GM06990 (cell line): ENCODE measurements at regions not wholly inside any gene's neighbourhood (a gene's known extent, or its start where the extent isn't known, plus 50 kb on each side); places are given as distances from the start of the nearest gene placed in this dataset.

Experiments
- DNase-seq: peaks from one replicate; pipeline ENCODE4 v3.0.0-alpha.2; 2011; ENCODE audit not compliant: insufficient read length; ENCODE audit errors: extremely low read depth
- H3K27me3 ChIP-seq: replicated peaks from 2 replicates; pipeline ENCODE4 v1.6.0; 2011; ENCODE audit warnings: low read length; ENCODE audit not compliant: control insufficient read depth, insufficient read depth
- H3K36me3 ChIP-seq: 2 replicates; pipeline ENCODE4 v1.5.1; 2011; ENCODE audit warnings: low read length; ENCODE audit not compliant: control insufficient read depth, insufficient read depth
- H3K4me3 ChIP-seq: replicated peaks from 2 replicates; pipeline ENCODE4 v1.5.1; 2011; ENCODE audit warnings: low read depth, mild to moderate bottlenecking, control low read depth, low read length
- CTCF ChIP-seq: IDR thresholded peaks from 2 replicates; pipeline ENCODE4 v1.5.1; 2011; ENCODE audit warnings: low read length, control low read depth, mild to moderate bottlenecking, inconsistent platforms; ENCODE audit not compliant: insufficient read depth, poor library complexity, severe bottlenecking

GRCh38 chr1:238232084-238232710, 341.5 kb upstream of the ZP4 start:
- Histone ChIP-seq H3K4me3 (no peak overlapping the region), H3K27me3 (no peaks in the 10 kb centered on the region), H3K36me3 (no peaks in the 10 kb centered on the region)
- TF ChIP-seq CTCF = no peak
- DNase-seq = no peak

- no peak for DNase-seq
- no peaks in the 10 kb centered on the region for H3K27me3 ChIP-seq
- no peak for TF ChIP-seq CTCF
- no peak overlapping the region for H3K4me3 ChIP-seq
- no peaks in the 10 kb centered on the region for H3K36me3 ChIP-seq
Observed at GRCh38 chr1:238226810-238227209, 336.1 kb upstream of the ZP4 start.

- Histone ChIP-seq H3K27me3 (no peaks in the 10 kb centered on the region), H3K36me3 (no peaks in the 10 kb centered on the region), H3K4me3 (no peak overlapping the region)
- no peak for DNase-seq
- no peak for TF ChIP-seq CTCF
Observed at GRCh38 chr1:238223076-238223640, 332.4 kb upstream of the ZP4 start.

GRCh38 chr1:238221738-238222137, 331.0 kb upstream of the ZP4 start:
- Histone ChIP-seq H3K36me3 (no peaks in the 10 kb centered on the region), H3K4me3 (no peak overlapping the region), H3K27me3 (no peaks in the 10 kb centered on the region)
- no peak for DNase-seq
- TF ChIP-seq CTCF = no peak

- H3K4me3 ChIP-seq = no peak overlapping the region
- no peak for DNase-seq
- no peaks in the 10 kb centered on the region for H3K36me3 ChIP-seq
- no peak for TF ChIP-seq CTCF
- no peaks in the 10 kb centered on the region for H3K27me3 ChIP-seq
Observed at GRCh38 chr1:238214449-238214848, 323.7 kb upstream of the ZP4 start.
